ENCODE measurements at regions not wholly inside any gene's neighbourhood (a gene's known extent, or its start where the extent isn't known, plus 50 kb on each side); places are given as distances from the start of the nearest gene placed in this dataset.
"Not testable (repeated sequence)": the region's sequence is repeated elsewhere in the genome, so short reads cannot be mapped to it uniquely, and the experiment has no call there.

- peak; percentile 37 for DNase-seq (ENCODE audit: low read depth)
Measured at GRCh38 chr1:87398641-87399040, 70.0 kb downstream of the LMO4 start.

DNA sequence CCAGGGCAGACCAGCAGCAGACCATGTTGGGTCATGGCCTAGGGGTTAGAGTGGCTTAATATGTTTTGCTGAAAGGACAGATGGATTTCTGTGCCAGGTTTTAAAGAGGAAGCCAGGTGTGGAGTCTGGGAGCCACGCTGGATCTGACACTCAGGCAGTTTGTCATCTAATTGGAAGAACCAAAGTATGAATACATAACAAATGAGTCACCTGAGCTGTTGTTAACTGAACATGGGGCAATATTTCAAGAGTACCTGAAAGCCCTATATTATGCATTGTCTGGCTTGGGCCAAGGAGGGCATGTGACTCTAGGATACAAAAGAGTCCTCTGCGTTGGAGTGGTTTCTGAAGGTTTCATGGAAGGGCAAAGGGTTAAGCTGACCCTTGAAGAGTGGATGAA is 70.6 kb downstream of the LMO4 start:
- DNase-seq (ENCODE audit: low read depth), result no peak

- DNase-seq (ENCODE audit: low read depth), result no peak
Measured at GRCh38 chr1:87399701-87400100, 71.0 kb downstream of the LMO4 start.

- DNase-seq (ENCODE audit: low read depth), result no peak
Measured at GRCh38 chr1:87400813-87401212, 72.1 kb downstream of the LMO4 start.

- peak; percentile 48 for DNase-seq (ENCODE audit: low read depth)
Measured at GRCh38 chr1:87402241-87403002, 73.7 kb downstream of the LMO4 start.

- DNase-seq (ENCODE audit: low read depth), result no peak
Measured at GRCh38 chr1:87403061-87403820, 74.6 kb downstream of the LMO4 start.

DNA sequence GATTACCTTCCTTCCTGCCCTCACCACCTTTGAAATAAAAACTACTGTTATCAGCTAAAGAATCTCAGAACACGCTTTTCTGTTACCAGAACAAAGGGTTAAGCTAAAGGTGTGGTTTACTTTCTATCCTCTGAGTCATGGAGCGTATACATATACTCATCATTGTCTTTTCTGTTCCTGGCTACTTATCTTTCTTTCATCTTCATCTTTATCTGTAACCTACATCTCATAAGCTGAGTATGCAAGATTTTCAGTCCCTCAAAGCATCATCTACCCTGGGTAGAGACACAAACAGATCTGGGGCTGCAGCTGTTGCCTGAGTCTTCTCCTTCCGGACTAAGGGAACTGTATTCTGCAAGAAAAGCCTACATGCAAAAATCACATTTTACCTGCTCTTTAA is 75.6 kb downstream of the LMO4 start:
- DNase-seq (ENCODE audit: low read depth), result no peak

DNA sequence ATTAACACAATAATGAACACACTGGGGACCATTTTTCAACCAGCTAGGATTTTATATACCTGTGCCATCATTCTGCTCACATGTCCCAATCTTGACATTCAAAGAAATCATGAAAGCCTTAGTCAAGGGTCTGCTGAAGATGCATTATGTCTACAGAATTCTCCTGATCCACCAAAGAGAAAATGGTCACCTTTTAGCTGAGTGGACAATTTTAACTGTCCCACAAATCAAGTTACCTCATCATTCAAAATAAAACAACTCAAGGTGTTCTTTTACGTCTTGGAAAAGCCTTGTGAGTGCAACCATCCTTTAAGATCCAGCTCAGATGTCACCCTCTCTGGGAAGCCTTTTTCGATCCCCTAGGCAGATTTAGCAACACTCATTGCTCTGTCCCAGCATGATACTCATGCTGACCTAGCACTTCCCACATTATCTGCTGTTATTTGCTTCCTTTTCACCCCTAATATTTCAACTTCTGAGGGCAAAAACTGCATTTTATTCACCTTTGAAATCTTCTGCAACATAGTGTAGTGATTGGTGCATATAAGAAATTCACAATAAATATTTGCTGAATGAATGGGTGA is 80.1 kb downstream of the LMO4 start:
- no peak for DNase-seq (ENCODE audit: low read depth)

DNA sequence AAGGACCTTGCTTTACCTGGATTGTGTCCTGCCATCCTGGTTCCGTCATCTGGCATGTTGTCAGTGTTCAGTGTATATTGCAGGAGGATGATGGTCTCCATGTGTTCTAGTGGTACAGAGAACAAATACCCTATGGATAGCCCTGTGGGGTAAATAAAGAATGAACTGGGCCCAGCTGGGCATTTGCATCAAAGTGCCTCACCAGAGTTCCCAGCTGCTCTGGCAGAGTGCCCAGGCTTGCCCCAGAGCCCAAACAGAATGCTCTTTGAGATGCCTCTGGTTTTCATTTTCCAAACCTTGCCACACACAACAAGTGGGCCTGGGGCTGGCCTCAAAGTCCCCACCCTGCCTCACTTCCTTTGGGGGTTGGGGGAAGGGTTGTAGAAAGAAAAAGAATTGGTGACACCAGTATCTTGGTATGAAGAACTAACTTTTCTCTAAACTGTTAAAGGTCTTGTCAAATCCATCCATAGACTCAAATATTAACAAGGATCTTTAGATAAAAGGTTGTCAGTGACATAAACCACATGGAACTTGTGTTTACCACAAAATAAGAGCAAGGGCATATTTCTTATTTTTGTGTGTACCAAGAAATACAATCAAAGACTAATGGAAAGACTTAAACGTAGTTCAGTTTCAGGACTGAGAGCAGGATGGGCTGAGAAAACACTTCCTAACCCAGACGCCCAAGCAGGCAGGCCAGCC is 82.2 kb downstream of the LMO4 start:
- DNase-seq (ENCODE audit: low read depth), result no peak

GRCh38 chr1:87413846-87414245 is 85.2 kb downstream of the LMO4 start:
- DNase-seq (ENCODE audit: low read depth), result not testable (repeated sequence)

- DNase-seq (ENCODE audit: low read depth), result no peak
Measured at GRCh38 chr1:87418048-87418447, 89.4 kb downstream of the LMO4 start.

- no peak for DNase-seq (ENCODE audit: low read depth)
Measured at GRCh38 chr1:87421809-87422208, 93.1 kb downstream of the LMO4 start.

- no peak for DNase-seq (ENCODE audit: low read depth)
Measured at GRCh38 chr1:87424541-87424940, 95.9 kb downstream of the LMO4 start.

- DNase-seq (ENCODE audit: low read depth), result peak; percentile 23
Measured at GRCh38 chr1:87426463-87427249, 98.0 kb downstream of the LMO4 start.

DNA sequence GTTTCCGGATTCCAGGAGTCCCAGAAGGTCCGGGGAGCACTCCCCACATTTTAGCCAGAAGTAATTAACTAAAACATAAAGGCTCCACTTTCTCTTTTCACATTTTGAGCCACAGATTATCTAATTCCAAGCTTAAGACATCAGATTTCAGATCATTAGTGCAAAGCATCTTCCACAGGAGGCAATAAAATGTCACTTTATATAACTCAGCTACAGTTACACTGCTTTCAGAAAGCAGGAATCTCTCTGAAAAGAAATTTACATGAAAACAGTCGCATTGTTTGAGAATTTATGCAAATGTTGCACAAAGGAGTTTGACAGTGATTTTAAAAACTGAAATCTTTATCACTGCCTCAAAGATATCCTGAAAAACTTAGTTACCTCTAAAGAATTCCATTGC is 99.7 kb downstream of the LMO4 start:
- no peak for DNase-seq (ENCODE audit: low read depth)

DNA sequence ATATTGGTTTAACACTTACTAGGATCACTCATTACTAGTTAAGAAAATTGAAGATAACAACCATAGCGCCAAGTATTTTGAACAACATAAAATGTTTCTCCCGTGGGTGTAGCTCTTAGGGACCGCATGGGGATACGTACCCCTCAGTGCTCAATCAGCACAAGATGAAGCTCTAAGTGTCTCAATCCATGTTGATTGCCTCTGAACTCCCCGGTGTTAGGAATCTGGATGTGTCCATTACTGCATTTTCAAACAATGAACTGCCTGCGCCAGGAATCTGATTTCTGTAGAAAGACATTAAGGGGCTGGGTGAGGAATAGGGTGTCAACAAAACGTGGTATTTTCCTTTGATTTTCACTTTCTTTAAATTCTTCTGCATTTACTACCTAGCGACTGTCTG is 100.2 kb downstream of the LMO4 start:
- DNase-seq (ENCODE audit: low read depth), result no peak

DNA sequence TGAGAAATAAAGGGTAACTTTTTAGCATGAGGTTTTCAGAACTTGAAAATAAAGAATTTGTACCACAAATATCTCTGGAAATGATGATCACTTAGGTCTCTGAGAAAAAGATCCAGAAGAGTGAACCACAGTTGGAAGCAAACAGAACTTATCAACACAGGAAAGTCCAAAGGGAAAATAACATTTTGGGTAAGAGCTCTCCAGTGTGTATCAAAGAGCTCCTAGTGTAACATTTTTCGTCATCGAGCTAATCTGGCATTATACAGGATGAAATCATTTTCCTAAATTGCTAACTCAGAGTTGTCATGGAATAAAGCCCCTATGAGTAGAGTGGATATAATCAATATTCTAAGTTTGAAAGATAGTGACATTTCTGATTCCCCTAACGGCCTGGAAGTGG is 104.0 kb downstream of the LMO4 start:
- no peak for DNase-seq (ENCODE audit: low read depth)

GRCh38 chr1:87433101-87433500 is 104.4 kb downstream of the LMO4 start:
- not testable (repeated sequence) for DNase-seq (ENCODE audit: low read depth)

DNA sequence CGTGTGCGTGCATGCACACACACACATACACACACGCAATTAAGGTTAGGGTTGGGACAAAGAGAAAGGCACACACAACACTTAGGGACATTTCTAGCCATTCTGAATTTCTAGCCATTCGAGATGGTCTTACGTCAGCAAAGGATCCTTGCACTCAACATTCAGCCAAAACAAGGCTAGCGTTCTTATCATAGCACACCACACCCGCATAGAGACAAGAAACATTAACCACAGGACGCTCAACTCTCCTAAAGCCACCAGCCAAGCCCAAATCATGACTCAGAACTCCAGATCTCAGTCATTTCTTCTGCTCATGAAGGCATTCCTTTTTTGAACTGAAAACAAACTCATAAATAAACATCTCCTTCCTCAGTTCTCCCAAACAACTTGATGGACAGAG is 106.8 kb downstream of the LMO4 start:
- no peak for DNase-seq (ENCODE audit: low read depth)

DNA sequence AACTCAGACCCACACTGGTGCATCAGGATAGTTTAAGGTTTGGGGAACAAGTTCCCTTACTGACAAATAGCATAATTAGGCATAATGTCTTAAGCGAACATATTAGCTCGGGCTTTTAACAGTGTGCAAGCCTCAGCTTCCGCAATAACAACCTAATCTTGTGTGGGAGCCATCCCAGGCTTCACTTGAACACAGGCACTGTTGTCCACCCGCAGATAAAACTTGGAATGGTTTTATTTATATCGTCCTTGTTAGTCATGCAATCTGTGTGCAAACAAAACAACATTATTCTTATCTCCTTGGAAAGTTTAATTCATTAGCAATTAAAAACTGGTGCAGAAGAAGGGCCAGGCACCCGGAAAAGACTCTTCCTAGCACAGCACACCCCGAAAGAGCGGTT is 107.4 kb downstream of the LMO4 start:
- DNase-seq (ENCODE audit: low read depth), result not testable (repeated sequence)

DNA sequence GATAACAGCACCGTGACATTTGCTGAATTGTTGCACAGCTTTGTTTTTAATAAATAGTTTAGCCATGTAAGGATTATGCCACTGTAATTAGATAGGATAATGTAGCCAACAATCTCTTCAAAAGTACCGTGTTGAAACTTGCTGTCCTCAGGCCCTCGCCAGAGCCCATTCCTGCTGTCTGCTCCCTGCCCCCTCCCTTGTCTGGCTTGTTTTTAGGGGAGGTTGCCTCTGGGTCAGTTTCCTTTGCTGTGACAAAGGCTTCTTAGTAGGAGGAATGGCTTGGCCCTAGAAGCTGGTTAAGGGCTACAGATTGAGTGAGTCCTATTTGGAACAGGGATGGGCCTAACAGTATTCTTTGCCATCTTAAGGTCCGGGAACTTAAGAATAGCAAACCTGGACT is 107.9 kb downstream of the LMO4 start:
- DNase-seq (ENCODE audit: low read depth), result no peak
